ENCODE measurements at regions not wholly inside any gene's neighbourhood (a gene's known extent, or its start where the extent isn't known, plus 50 kb on each side); places are given as distances from the start of the nearest gene placed in this dataset.

DNA sequence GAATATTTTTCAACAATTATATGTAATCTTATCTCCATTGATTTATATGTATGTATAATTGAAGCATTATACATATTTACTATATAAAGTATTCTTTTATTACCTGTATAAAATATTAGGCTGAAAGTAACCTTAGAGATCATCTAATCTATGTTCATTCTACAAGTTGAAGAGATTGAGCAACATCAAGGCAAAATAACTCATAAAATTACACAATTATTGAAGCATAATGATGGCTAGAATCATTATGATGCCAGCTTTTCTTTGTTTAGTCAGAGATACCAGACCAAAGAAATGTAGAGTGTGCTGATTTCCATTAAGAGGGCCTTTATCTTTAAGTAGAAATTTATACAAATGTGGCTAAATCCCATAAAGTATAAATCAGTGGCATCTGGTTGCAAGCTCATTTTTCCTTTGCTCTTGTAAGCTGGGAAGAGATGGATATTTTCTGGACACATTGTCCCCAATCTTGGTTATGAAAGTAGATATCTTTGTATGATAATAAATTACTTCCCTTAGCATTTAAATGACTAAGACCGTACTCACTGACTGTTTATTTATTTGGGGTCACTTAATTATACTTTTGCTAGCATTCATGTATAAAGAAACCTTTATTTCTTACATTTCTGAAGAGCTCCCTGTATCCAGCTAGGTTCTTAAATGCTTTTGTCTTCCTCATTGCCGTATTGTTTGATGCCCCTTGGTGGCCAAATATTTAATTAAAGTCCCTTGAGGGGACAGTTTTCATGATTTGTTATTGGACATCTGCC lies 339.8 kb downstream of the PCDH7 start:
- TF ChIP-seq, protein P1, sequence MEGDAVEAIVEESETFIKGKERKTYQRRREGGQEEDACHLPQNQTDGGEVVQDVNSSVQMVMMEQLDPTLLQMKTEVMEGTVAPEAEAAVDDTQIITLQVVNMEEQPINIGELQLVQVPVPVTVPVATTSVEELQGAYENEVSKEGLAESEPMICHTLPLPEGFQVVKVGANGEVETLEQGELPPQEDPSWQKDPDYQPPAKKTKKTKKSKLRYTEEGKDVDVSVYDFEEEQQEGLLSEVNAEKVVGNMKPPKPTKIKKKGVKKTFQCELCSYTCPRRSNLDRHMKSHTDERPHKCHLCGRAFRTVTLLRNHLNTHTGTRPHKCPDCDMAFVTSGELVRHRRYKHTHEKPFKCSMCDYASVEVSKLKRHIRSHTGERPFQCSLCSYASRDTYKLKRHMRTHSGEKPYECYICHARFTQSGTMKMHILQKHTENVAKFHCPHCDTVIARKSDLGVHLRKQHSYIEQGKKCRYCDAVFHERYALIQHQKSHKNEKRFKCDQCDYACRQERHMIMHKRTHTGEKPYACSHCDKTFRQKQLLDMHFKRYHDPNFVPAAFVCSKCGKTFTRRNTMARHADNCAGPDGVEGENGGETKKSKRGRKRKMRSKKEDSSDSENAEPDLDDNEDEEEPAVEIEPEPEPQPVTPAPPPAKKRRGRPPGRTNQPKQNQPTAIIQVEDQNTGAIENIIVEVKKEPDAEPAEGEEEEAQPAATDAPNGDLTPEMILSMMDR (IDR thresholded peaks at IDR 0.05), result no peak
- TF ChIP-seq POLR2A (IDR thresholded peaks at IDR 0.05), result no peak
